Mammary epithelial cell (primary cell): ENCODE measurements at regions not wholly inside any gene's neighbourhood (a gene's known extent, or its start where the extent isn't known, plus 50 kb on each side); places are given as distances from the start of the nearest gene placed in this dataset.

Source experiments
- EZH2 ChIP-seq: IDR thresholded peaks from 2 replicates; pipeline ENCODE4 v1.6.1; 2012; ENCODE audit warnings: low read length, inconsistent platforms, borderline replicate concordance
- TF ChIP-seq, protein P1 (sequence below), 2 donors: IDR thresholded peaks in 1 of 2; conservative IDR thresholded peaks in 1 of 2; 2 replicates each; pipeline ENCODE4 v1.5.1; 2011 to 2012; ENCODE audit warnings: inconsistent platforms in 2 of 2, low read length in 2 of 2, mild to moderate bottlenecking in 2 of 2, control low read depth in 1 of 2, low read depth in 1 of 2; ENCODE audit not compliant: insufficient read depth in 1 of 2; ENCODE audit errors: extremely low read depth in 1 of 2

DNA sequence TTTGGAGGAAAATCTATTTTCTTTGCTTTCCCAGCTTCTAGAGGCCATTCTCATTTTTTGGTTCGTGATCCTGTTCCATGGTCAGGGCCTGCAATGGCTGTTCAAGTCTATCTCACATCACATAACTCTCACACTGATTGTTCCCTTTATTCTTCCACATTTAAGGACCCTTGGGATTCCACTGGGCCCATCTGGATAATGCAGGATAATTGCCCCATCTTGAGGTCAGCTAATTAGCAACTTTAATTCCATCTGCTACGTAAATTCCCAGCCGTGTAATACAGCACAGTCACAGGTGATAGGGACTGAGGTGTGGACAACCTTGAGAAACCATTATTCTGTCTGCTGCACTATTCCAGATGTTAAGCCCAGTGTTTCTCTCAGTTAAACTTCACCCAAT, 311.6 kb upstream of the CNTN4 start:
- TF ChIP-seq, protein P1, sequence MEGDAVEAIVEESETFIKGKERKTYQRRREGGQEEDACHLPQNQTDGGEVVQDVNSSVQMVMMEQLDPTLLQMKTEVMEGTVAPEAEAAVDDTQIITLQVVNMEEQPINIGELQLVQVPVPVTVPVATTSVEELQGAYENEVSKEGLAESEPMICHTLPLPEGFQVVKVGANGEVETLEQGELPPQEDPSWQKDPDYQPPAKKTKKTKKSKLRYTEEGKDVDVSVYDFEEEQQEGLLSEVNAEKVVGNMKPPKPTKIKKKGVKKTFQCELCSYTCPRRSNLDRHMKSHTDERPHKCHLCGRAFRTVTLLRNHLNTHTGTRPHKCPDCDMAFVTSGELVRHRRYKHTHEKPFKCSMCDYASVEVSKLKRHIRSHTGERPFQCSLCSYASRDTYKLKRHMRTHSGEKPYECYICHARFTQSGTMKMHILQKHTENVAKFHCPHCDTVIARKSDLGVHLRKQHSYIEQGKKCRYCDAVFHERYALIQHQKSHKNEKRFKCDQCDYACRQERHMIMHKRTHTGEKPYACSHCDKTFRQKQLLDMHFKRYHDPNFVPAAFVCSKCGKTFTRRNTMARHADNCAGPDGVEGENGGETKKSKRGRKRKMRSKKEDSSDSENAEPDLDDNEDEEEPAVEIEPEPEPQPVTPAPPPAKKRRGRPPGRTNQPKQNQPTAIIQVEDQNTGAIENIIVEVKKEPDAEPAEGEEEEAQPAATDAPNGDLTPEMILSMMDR (conservative IDR thresholded peaks at IDR 0.05 in 1 of 2, IDR thresholded peaks at IDR 0.05 in 1 of 2; ENCODE audit: extremely low read depth in 1 of 2, insufficient read depth in 1 of 2, low read depth in 1 of 2, low read length in 2 of 2), result no peak
- no peak for TF ChIP-seq EZH2
